ENCODE measurements at regions not wholly inside any gene's neighbourhood (a gene's known extent, or its start where the extent isn't known, plus 50 kb on each side); places are given as distances from the start of the nearest gene placed in this dataset.

DNA sequence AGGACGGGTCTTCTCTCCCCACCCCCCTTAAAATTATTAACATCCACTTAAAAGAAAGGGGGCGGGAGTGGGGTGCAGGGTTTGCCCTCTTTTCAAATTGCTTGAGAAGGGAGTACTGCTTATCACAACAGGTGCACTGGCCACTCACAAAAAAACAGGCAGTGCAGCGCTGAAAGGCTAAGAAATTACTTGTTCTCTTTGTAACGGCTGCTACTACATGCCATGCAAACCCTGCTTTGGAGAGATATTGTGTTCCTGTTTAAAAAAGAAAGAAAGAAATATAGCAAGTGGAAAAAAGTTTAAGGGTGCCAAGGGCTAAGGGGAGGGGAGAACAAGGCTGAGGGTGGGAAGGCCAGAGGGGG, 312.7 kb upstream of the JARID2 start:
- H3K27ac Mint-ChIP-seq (ENCODE audit: unreplicated experiment), result no peak overlapping the region
- Histone ChIP-seq H3K4me2 (ENCODE audit: low read length) (no peak overlapping the region), H3K4me1 (ENCODE audit: insufficient read depth, low read length) (no peaks in the 10 kb centered on the region), H3K9me3 (ENCODE audit: insufficient read depth, low read depth, low read length) (no peaks in the 10 kb centered on the region), H3K27ac (ENCODE audit: low read depth, low read length) (no peak overlapping the region), H4K20me1 (ENCODE audit: insufficient read depth, low read length) (no peaks in the 10 kb centered on the region), H3K36me3 (ENCODE audit: insufficient read depth, low read length) (no peaks in the 10 kb centered on the region), H3K9ac (ENCODE audit: low read length) (no peak overlapping the region), H2AFZ (ENCODE audit: low read depth, low read length) (no peak overlapping the region), H3K79me2 (ENCODE audit: insufficient read depth, low read length) (no peaks in the 10 kb centered on the region), H3K4me3 (ENCODE audit: insufficient read depth, low read depth, low read length) (no peak overlapping the region), H3K27me3 (ENCODE audit: insufficient read depth, low read length) (no peaks in the 10 kb centered on the region)
- H3K9me3 Mint-ChIP-seq (ENCODE audit: unreplicated experiment), result peaks cover 2% of the 10 kb centered on the region
- H3K27me3 Mint-ChIP-seq (ENCODE audit: low read depth, unreplicated experiment), result peaks cover 17% of the 10 kb centered on the region
- DNase-seq (ENCODE audit: low read depth), result no peak
- H3K4me1 Mint-ChIP-seq (ENCODE audit: low read depth, unreplicated experiment), result no peaks in the 10 kb centered on the region
- no peaks in the 10 kb centered on the region for H3K36me3 Mint-ChIP-seq (ENCODE audit: low read depth, unreplicated experiment)
- no peak overlapping the region for H3K4me3 Mint-ChIP-seq (ENCODE audit: unreplicated experiment)
- TF ChIP-seq, protein P1, sequence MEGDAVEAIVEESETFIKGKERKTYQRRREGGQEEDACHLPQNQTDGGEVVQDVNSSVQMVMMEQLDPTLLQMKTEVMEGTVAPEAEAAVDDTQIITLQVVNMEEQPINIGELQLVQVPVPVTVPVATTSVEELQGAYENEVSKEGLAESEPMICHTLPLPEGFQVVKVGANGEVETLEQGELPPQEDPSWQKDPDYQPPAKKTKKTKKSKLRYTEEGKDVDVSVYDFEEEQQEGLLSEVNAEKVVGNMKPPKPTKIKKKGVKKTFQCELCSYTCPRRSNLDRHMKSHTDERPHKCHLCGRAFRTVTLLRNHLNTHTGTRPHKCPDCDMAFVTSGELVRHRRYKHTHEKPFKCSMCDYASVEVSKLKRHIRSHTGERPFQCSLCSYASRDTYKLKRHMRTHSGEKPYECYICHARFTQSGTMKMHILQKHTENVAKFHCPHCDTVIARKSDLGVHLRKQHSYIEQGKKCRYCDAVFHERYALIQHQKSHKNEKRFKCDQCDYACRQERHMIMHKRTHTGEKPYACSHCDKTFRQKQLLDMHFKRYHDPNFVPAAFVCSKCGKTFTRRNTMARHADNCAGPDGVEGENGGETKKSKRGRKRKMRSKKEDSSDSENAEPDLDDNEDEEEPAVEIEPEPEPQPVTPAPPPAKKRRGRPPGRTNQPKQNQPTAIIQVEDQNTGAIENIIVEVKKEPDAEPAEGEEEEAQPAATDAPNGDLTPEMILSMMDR (IDR thresholded peaks at IDR 0.05; ENCODE audit: insufficient read depth, low read depth, low read length), result no peak
- TF ChIP-seq EZH2 (IDR thresholded peaks at IDR 0.05; ENCODE audit: insufficient read depth, low read length), result no peak
- FAIRE-seq, result no peak

DNA sequence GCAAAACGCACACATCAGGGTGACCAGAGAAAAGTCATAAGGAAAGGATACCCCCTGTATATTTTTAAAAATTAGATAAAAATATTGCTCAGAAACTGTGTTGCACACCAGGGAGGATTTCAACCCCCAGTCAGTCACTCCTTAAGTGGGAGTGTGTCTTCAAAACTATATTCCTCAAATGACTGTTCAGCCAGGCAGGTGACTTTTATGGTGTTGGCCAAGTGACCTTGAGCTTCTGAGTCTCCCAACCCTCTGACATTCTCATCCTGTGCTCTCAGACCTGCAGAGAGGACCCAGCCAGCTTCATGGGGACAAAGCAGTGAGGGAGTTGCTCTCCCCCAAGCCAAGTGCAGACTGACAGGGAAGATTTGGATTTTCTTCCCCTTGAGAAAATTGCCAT, 311.9 kb upstream of the JARID2 start:
- Histone ChIP-seq H3K27me3 (ENCODE audit: insufficient read depth, low read length) (no peaks in the 10 kb centered on the region), H3K9ac (ENCODE audit: low read length) (no peak overlapping the region), H3K9me3 (ENCODE audit: insufficient read depth, low read depth, low read length) (no peaks in the 10 kb centered on the region), H3K4me3 (ENCODE audit: insufficient read depth, low read depth, low read length) (no peak overlapping the region), H3K79me2 (ENCODE audit: insufficient read depth, low read length) (no peaks in the 10 kb centered on the region), H2AFZ (ENCODE audit: low read depth, low read length) (no peak overlapping the region), H3K36me3 (ENCODE audit: insufficient read depth, low read length) (no peaks in the 10 kb centered on the region), H4K20me1 (ENCODE audit: insufficient read depth, low read length) (no peaks in the 10 kb centered on the region), H3K27ac (ENCODE audit: low read depth, low read length) (no peak overlapping the region), H3K4me2 (ENCODE audit: low read length) (no peak overlapping the region), H3K4me1 (ENCODE audit: insufficient read depth, low read length) (no peaks in the 10 kb centered on the region)
- H3K4me1 Mint-ChIP-seq (ENCODE audit: low read depth, unreplicated experiment), result no peaks in the 10 kb centered on the region
- FAIRE-seq (no peak), DNase-seq (ENCODE audit: low read depth) (no peak)
- H3K36me3 Mint-ChIP-seq (ENCODE audit: low read depth, unreplicated experiment), result no peaks in the 10 kb centered on the region
- TF ChIP-seq, protein P1 (IDR thresholded peaks at IDR 0.05; ENCODE audit: insufficient read depth, low read depth, low read length), result no peak
- TF ChIP-seq EZH2 (IDR thresholded peaks at IDR 0.05; ENCODE audit: insufficient read depth, low read length), result no peak
- peaks cover 17% of the 10 kb centered on the region for H3K27me3 Mint-ChIP-seq (ENCODE audit: low read depth, unreplicated experiment)
- no peak overlapping the region for H3K27ac Mint-ChIP-seq (ENCODE audit: unreplicated experiment)
- H3K4me3 Mint-ChIP-seq (ENCODE audit: unreplicated experiment), result no peak overlapping the region
- H3K9me3 Mint-ChIP-seq (ENCODE audit: unreplicated experiment), result peaks cover 2% of the 10 kb centered on the region

DNA sequence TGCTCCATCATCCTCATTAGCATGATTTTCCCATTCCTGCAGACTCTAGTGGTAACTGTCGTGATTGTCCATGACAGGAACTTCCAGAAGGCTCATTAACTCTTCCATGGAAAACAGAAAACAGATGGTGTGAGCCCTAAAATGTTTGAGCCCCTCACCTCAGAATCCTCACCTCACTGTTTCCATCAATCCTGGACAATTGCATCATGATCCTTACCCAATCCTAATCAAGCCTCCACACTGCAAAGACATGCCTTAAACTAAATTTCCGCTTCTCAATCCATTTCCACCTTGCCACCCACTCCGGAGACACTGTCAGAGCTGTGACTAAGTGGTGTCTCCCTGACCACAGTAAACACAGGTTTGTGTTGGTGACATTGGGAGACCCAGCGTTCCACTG, 311.0 kb upstream of the JARID2 start:
- Histone ChIP-seq H3K79me2 (ENCODE audit: insufficient read depth, low read length) (no peaks in the 10 kb centered on the region), H3K4me1 (ENCODE audit: insufficient read depth, low read length) (no peaks in the 10 kb centered on the region), H3K9ac (ENCODE audit: low read length) (no peak overlapping the region), H3K4me3 (ENCODE audit: insufficient read depth, low read depth, low read length) (no peak overlapping the region), H3K4me2 (ENCODE audit: low read length) (no peak overlapping the region), H3K27ac (ENCODE audit: low read depth, low read length) (no peak overlapping the region), H2AFZ (ENCODE audit: low read depth, low read length) (no peak overlapping the region), H4K20me1 (ENCODE audit: insufficient read depth, low read length) (no peaks in the 10 kb centered on the region), H3K9me3 (ENCODE audit: insufficient read depth, low read depth, low read length) (no peaks in the 10 kb centered on the region), H3K36me3 (ENCODE audit: insufficient read depth, low read length) (no peaks in the 10 kb centered on the region), H3K27me3 (ENCODE audit: insufficient read depth, low read length) (no peaks in the 10 kb centered on the region)
- Mint-ChIP-seq H3K9me3 (ENCODE audit: unreplicated experiment) (peaks cover 2% of the 10 kb centered on the region), H3K4me1 (ENCODE audit: low read depth, unreplicated experiment) (no peaks in the 10 kb centered on the region), H3K27me3 (ENCODE audit: low read depth, unreplicated experiment) (peaks cover 14% of the 10 kb centered on the region), H3K27ac (ENCODE audit: unreplicated experiment) (no peak overlapping the region), H3K4me3 (ENCODE audit: unreplicated experiment) (no peak overlapping the region), H3K36me3 (ENCODE audit: low read depth, unreplicated experiment) (no peaks in the 10 kb centered on the region)
- FAIRE-seq (no peak), DNase-seq (ENCODE audit: low read depth) (no peak)
- TF ChIP-seq EZH2 (IDR thresholded peaks at IDR 0.05; ENCODE audit: insufficient read depth, low read length), result no peak
- TF ChIP-seq, protein P1 (IDR thresholded peaks at IDR 0.05; ENCODE audit: insufficient read depth, low read depth, low read length), result no peak
